ENCODE measurements at regions not wholly inside any gene's neighbourhood (a gene's known extent, or its start where the extent isn't known, plus 50 kb on each side); places are given as distances from the start of the nearest gene placed in this dataset.

GRCh38 chr5:56648460-56649034, 166.8 kb upstream of the MAP3K1 start:
- no peaks in the 10 kb centered on the region for H3K23me2 ChIP-seq (ENCODE audit: insufficient read length, low read depth, low read length, poor library complexity, severe bottlenecking)
- no peaks in the 10 kb centered on the region for H3K79me1 ChIP-seq (ENCODE audit: insufficient read depth, low read depth, low read length, poor library complexity, severe bottlenecking)
- no peak overlapping the region for H2BK5ac ChIP-seq (ENCODE audit: insufficient read length, low read length)
- H2BK15ac ChIP-seq (ENCODE audit: low read depth, low read length): no peak overlapping the region
- no peak overlapping the region for H3K27ac Mint-ChIP-seq
- H3K4ac ChIP-seq (ENCODE audit: low read depth, low read length): no peak overlapping the region
- H3K36me3 Mint-ChIP-seq (ENCODE audit: insufficient read depth in 1 of 3, low read depth in 3 of 3): no peaks in the 10 kb centered on the region
- H3K27ac ChIP-seq (ENCODE audit: insufficient read length, low read depth, low read length): no peak overlapping the region
- H3K9me3 Mint-ChIP-seq: no peaks in the 10 kb centered on the region
- H3K23ac ChIP-seq (ENCODE audit: insufficient read length, low read depth, low read length): no peak overlapping the region
- H2AFZ ChIP-seq (ENCODE audit: low read length): no peak overlapping the region
- H4K91ac ChIP-seq (ENCODE audit: insufficient read length, low read depth, low read length): no peak overlapping the region
- H3K27me3 ChIP-seq (ENCODE audit: insufficient read depth, low read length): no peaks in the 10 kb centered on the region
- no peak overlapping the region for H3T11ph ChIP-seq (ENCODE audit: low read length)
- H3K27me3 Mint-ChIP-seq (ENCODE audit: low read depth): peaks cover 2% of the 10 kb centered on the region
- no peak overlapping the region for H3K9ac ChIP-seq (ENCODE audit: extremely low read depth, insufficient read length, low read length)
- no peak overlapping the region for H2BK120ac ChIP-seq (ENCODE audit: low read depth, low read length, poor library complexity, severe bottlenecking)
- no peak overlapping the region for H3K18ac ChIP-seq (ENCODE audit: insufficient read length, low read depth, low read length)
- no peak overlapping the region for H3K4me3 Mint-ChIP-seq
- H4K5ac ChIP-seq (ENCODE audit: insufficient read length, low read depth, low read length): no peak overlapping the region
- H3K4me1 ChIP-seq (ENCODE audit: insufficient read depth, low read length): no peaks in the 10 kb centered on the region; the same call in 1 of the 2 replicates
- no peak overlapping the region for H2AK5ac ChIP-seq (ENCODE audit: insufficient read length, low read length)
- H3K14ac ChIP-seq (ENCODE audit: insufficient read depth, low read length): no peak overlapping the region
- no peak overlapping the region for H3K56ac ChIP-seq (ENCODE audit: insufficient read length, low read depth, low read length)
- H3K79me2 ChIP-seq (ENCODE audit: insufficient read depth, low read length): no peaks in the 10 kb centered on the region
- no peak overlapping the region for H4K8ac ChIP-seq (replicated peaks; ENCODE audit: insufficient read length, low read depth, low read length)
- no peaks in the 10 kb centered on the region for H4K20me1 ChIP-seq (ENCODE audit: control insufficient read depth, insufficient read depth, insufficient read length)
- no peak for TF ChIP-seq CTCF (conservative IDR thresholded peaks at IDR 0.05)
- peaks cover 9 to 13% of the 10 kb centered on the region in 2 experiments for H3K4me1 Mint-ChIP-seq
- DNase-seq: no peak
- WGBS (ENCODE audit: extremely low coverage, insufficient read length, low lambda C conversion rate): no CpG with 5 or more reads among the region's 2 CpGs
- no peak overlapping the region for H2BK12ac ChIP-seq (ENCODE audit: insufficient read length, low read depth, low read length)
- no peak overlapping the region for H2BK20ac ChIP-seq (ENCODE audit: low read depth, low read length, poor library complexity, severe bottlenecking)
- no peaks in the 10 kb centered on the region for H3K9me3 ChIP-seq (ENCODE audit: control insufficient read depth, low read depth, low read length)
- H3K4me2 ChIP-seq (ENCODE audit: insufficient read depth, insufficient read length, low read length): no peak overlapping the region

Data from H9 (cell line).